Activated CD4-positive, alpha-beta T cell treated with anti-CD3 and anti-CD28 coated beads for 24 hours (primary cell): ENCODE measurements at regions not wholly inside any gene's neighbourhood (a gene's known extent, or its start where the extent isn't known, plus 50 kb on each side); places are given as distances from the start of the nearest gene placed in this dataset.
"Not testable (repeated sequence)": the region's sequence is repeated elsewhere in the genome, so short reads cannot be mapped to it uniquely, and the experiment has no call there.

ENCODE experiments used
- DNase-seq, 2 donors: peaks; one replicate each; pipeline ENCODE4 v3.0.0-alpha.2; 2020; ENCODE audit warnings: low read depth in 2 of 2

GRCh38 chr2:42974169-42974720 is 181.9 kb upstream of the HAAO start:
- DNase-seq, result no peak

GRCh38 chr2:42973726-42974125 is 181.3 kb upstream of the HAAO start:
- no peak for DNase-seq

- not testable (repeated sequence) for DNase-seq
Observed at GRCh38 chr2:42972933-42973516, 180.6 kb upstream of the HAAO start.

GRCh38 chr2:42971947-42972736 is 179.8 kb upstream of the HAAO start:
- no peak for DNase-seq

GRCh38 chr2:42971381-42971780 is 179.0 kb upstream of the HAAO start:
- no peak for DNase-seq

GRCh38 chr2:42970151-42970550 is 177.8 kb upstream of the HAAO start:
- DNase-seq, result no peak

GRCh38 chr2:42969231-42970150 is 177.1 kb upstream of the HAAO start:
- no peak for DNase-seq

- no peak for DNase-seq
Observed at GRCh38 chr2:42967959-42968674, 175.7 kb upstream of the HAAO start.

- no peak for DNase-seq
Observed at GRCh38 chr2:42965910-42966309, 173.5 kb upstream of the HAAO start.

GRCh38 chr2:42965196-42965595 is 172.8 kb upstream of the HAAO start:
- DNase-seq, result no peak

- no peak for DNase-seq
Observed at GRCh38 chr2:42964439-42965083, 172.2 kb upstream of the HAAO start.

- no peak for DNase-seq
Observed at GRCh38 chr2:42963452-42964068, 171.2 kb upstream of the HAAO start.

GRCh38 chr2:42962508-42962953 is 170.1 kb upstream of the HAAO start:
- DNase-seq, result no peak

- no peak for DNase-seq
Observed at GRCh38 chr2:42961961-42962360, 169.6 kb upstream of the HAAO start.

- DNase-seq, result no peak
Observed at GRCh38 chr2:42961385-42961811, 169.0 kb upstream of the HAAO start.

- DNase-seq, result no peak
Observed at GRCh38 chr2:42960842-42961180, 168.4 kb upstream of the HAAO start.

- DNase-seq, result no peak
Observed at GRCh38 chr2:42960002-42960841, 167.8 kb upstream of the HAAO start.

GRCh38 chr2:42959234-42960001 is 167.0 kb upstream of the HAAO start:
- DNase-seq, result no peak

- DNase-seq, result no peak
Observed at GRCh38 chr2:42958741-42959233, 166.4 kb upstream of the HAAO start.
